ENCODE measurements at regions not wholly inside any gene's neighbourhood (a gene's known extent, or its start where the extent isn't known, plus 50 kb on each side); places are given as distances from the start of the nearest gene placed in this dataset.
"Not testable (repeated sequence)": the region's sequence is repeated elsewhere in the genome, so short reads cannot be mapped to it uniquely, and the experiment has no call there.

- not testable (repeated sequence) for DNase-seq
Observed at GRCh38 chr12:131214936-131215335, 261.2 kb downstream of the ADGRD1 start.

GRCh38 chr12:131216587-131216986, 262.9 kb downstream of the ADGRD1 start:
- DNase-seq, result not testable (repeated sequence)

GRCh38 chr12:131217024-131217586, 263.4 kb downstream of the ADGRD1 start:
- DNase-seq, result no peak

DNA sequence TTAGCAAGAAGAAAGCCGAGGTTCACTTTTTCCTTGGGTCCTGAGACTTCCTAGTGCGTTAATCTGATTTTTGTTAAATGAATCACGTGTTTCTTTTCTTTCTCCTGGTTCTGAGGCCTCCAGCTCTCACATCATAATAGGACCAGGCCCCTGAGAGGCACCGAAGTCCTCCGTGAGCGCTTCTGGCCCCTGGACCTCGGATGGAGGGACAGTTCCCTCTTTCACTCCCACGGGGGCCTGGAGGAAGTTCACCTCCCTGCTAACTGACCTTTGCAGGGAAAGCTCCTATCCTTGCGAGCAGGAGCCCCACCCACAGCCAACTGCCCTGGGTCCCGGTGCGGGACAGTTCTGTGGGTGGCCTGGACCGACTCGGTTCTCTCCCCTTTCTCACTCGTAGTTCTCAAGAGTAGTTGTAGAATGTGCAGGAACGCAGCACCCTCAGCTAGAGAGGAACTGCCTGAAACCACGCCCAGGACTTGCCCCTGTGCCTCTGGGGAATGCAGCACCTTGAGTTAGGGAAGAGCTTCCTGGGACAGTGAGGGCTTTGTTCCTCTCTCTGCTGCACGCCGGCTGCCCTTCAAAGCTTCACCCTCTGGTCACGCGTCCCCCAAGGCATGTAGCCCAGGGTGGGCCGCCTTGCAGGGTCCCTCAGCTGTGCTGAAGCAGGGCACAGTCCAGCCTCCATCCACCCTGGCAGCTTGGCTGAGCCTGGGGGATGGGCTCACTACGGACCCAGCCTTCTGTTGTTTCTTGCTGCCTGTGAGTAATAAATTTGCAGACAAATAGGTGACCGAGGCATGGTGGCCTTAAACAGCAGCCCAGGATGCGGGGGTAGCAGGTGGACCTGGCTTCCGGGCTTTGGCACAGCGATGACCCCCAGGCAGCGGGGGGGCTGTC, 264.6 kb downstream of the ADGRD1 start:
- DNase-seq, result no peak

- DNase-seq, result no peak
Observed at GRCh38 chr12:131218923-131219669, 265.4 kb downstream of the ADGRD1 start.

GRCh38 chr12:131219670-131220330, 266.1 kb downstream of the ADGRD1 start:
- no peak for DNase-seq

- DNase-seq, result no peak
Observed at GRCh38 chr12:131220331-131220685, 266.6 kb downstream of the ADGRD1 start.

- no peak for DNase-seq
Observed at GRCh38 chr12:131221061-131221956, 267.6 kb downstream of the ADGRD1 start.

GRCh38 chr12:131221957-131222328, 268.2 kb downstream of the ADGRD1 start:
- DNase-seq, result no peak

GRCh38 chr12:131222329-131223139, 268.8 kb downstream of the ADGRD1 start:
- peak; percentile 94 for DNase-seq

DNA sequence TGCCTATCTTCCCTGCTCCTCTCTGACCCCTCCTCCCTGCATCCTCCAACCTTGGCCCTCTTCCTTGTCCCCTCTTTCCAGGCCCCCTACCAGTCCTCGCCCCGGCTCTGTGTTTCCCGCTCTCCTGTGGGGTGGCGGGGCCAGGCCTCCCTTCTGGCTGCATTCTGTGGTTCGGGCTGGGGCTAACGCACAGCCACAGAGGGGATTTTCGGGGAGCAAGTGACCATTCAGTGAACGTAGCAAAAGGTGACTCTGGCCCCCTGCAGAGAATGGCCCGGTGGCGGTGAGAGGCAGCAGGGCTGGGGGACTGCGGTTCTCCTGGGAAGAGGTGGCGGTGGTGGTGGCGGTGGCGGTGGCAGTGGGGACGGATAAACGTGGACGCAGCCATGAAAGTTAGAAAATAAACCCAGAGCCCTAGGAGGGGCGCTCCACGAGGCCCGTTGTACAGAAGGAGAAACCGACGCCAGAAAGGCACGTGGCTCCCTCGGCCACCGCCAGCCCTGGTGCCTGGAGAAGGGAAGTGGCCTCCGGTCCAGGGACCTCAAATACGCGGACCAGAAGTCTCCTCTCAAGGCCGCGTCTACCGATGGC, 269.6 kb downstream of the ADGRD1 start:
- no peak for DNase-seq

DNA sequence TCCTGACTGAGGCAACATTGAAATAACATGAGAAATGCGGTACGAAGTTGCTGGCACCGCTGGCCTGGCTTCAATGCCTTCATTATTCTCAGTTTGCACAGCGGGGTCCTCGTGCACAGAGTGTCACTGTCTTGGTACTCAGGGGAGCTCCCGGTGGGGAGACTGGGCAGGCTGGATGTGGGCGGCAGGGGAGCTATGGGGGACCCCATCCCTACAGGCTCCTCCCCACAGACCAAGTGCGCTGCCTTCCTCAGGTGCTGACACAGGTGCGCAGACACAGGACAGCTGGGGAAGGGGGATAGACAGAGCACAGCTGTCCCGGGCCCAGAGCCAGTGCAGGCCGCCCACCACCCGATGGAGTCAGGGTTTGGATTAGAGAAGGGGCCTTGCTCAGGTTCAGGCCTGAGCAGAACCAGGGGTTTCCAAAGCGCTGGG, 270.1 kb downstream of the ADGRD1 start:
- DNase-seq, result no peak

DNA sequence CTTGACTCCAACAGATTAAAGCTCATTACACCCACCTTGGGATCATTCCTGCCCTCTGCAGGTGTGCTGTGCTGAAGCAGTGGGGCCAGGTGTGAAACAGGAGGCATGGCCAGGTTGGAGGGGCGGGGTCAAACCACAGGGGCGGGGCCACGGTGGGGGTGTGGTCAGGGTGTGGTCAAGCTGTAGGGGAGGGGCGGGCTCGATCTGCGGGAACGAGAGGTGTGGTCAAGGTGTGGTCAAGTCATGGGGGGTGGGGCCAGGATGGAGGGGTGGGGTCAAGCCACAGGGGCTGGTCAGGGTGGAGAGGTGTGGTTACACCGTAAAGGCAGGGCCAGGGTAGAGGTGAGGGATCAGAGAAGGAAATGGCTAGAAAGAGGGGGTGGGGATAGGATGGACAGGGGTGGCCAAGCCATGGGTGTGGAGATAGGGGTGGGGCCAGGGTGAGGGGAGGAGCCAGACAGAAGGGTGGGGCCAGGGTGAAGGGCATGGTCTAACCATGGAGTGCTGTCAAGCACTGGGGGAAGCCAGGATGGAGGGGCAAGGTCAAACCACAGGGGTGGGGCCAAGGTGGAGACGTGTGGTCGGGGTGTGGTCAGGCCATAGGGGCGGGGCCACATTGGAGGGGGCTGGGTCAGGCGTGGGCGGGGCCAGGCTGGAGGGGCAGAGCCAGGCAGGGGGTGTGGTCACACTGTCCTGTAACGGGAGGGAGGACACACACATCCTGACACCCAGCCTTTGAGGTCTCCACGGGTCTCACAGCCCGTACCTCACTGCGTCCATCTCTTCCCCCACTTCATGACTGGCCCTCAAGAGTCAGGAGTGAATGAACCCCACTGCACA, 270.7 kb downstream of the ADGRD1 start:
- DNase-seq, result not testable (repeated sequence)

- DNase-seq, result not testable (repeated sequence)
Observed at GRCh38 chr12:131225066-131225380, 271.3 kb downstream of the ADGRD1 start.

DNA sequence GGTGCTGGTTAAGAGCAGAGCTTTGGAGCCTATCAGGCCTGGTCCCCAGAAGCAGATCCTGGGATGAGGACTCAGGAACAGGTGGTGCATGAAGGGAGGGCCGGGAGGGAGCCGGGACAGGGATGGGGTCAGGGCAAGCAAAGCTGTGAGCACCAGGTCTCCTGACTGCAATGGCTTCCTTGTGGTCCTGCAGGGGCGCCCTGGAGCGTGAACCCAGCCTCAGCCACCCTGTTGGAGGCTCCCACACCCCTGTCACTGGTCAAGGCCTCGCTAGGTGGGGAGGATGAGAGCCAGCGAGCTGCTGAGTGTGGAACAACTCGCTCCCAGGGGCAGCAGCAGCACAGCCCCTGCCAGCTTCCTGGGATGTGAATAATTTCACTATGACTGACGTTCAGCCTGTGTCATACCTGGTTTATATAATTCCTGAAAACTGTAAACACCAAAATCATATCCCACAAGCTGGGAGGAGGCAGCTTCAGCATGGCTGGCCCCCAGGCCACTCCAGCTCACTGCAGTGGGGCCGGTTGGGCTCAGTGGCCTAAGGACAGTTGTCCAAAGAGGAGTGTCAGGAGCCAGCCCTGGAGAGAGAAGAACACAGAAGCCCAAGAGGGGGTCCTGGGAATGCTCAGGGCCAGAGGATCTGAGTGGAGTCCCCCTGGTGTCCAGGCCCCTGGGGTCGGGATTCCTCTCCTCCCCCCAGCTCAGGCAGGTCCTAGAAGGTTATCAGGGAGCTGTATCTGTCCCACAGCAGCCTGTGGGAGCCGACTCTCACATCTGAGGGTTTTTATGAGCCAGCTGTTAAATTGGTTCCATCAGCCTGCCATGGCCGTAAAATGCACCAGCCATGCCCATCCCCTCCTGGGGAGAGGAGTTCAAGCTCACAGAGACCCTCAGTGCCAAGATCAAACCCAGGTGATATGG, 272.9 kb downstream of the ADGRD1 start:
- no peak for DNase-seq

GRCh38 chr12:131227641-131228040, 273.9 kb downstream of the ADGRD1 start:
- not testable (repeated sequence) for DNase-seq

- DNase-seq, result not testable (repeated sequence)
Observed at GRCh38 chr12:131229079-131229425, 275.3 kb downstream of the ADGRD1 start.

- DNase-seq, result peak; percentile 92
Observed at GRCh38 chr12:131229426-131230339, 276.0 kb downstream of the ADGRD1 start.

Measured in GDM1 (cell line).